ENCODE measurements at regions not wholly inside any gene's neighbourhood (a gene's known extent, or its start where the extent isn't known, plus 50 kb on each side); places are given as distances from the start of the nearest gene placed in this dataset.

DNA sequence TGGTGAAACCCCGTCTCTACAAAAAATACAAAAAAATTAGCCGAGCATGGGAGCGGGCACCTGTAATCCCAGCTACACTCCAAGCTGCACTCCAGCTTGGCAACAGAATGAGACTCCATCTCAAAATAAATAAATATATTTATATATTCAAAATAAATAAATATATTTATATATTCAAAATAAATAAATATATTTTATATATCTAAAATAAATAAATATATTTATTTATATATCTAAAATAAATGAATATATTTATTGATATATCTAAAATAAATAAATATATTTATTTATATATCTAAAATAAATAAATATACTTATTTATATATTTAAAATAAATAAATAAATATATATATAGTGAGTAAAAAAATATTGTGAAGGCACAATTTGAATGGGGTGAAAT, 63.4 kb upstream of the EXOC1L start:
- intact Hi-C loops (cut with DNase I): no loop called here

DNA sequence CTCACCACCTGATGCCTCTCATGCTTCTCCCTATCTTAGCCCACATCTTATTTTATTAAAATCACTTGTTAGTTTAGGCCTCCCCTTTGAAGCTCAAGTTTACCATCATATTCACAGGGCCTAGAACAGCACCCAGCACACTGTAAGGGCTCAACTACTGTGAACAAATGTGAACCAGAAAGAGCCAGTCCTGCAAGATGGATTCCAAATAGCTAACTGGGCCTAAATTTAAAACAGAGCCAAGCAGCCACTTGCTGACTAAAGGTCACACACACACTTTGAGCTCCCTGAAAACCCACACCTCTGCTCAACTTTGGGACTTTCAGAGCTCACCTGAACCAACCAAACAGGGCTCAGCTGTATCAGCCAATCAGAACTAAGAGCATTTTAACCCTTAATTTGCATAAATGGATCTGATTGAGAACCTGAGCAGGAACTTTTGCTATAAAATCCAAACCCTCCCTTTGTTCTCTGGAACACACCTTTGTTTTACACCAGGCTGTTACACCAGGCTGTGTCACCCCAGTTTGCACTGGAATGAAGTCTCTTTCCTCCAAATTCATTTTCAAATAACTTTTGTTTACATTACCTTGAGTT, 62.1 kb upstream of the EXOC1L start:
- H3K4me1 ChIP-seq: no peaks in the 10 kb centered on the region
- H3K27me3 ChIP-seq: no peaks in the 10 kb centered on the region
- no peak overlapping the region for H3K4me3 ChIP-seq
- DNase-seq: no peak
- intact Hi-C loops (cut with DNase I): no loop called here
- H3K9me3 ChIP-seq: no peaks in the 10 kb centered on the region
- H3K27ac ChIP-seq: no peak overlapping the region
- H3K36me3 ChIP-seq: no peaks in the 10 kb centered on the region
- TF ChIP-seq, protein P1, sequence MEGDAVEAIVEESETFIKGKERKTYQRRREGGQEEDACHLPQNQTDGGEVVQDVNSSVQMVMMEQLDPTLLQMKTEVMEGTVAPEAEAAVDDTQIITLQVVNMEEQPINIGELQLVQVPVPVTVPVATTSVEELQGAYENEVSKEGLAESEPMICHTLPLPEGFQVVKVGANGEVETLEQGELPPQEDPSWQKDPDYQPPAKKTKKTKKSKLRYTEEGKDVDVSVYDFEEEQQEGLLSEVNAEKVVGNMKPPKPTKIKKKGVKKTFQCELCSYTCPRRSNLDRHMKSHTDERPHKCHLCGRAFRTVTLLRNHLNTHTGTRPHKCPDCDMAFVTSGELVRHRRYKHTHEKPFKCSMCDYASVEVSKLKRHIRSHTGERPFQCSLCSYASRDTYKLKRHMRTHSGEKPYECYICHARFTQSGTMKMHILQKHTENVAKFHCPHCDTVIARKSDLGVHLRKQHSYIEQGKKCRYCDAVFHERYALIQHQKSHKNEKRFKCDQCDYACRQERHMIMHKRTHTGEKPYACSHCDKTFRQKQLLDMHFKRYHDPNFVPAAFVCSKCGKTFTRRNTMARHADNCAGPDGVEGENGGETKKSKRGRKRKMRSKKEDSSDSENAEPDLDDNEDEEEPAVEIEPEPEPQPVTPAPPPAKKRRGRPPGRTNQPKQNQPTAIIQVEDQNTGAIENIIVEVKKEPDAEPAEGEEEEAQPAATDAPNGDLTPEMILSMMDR (IDR thresholded peaks at IDR 0.05): no peak
- ATAC-seq: no peak

More for the DNA sequence above, 63.4 kb upstream of the EXOC1L start:
- Histone ChIP-seq H3K27me3 (no peaks in the 10 kb centered on the region), H3K4me3 (no peak overlapping the region), H3K36me3 (no peaks in the 10 kb centered on the region), H3K9me3 (no peaks in the 10 kb centered on the region), H3K4me1 (no peaks in the 10 kb centered on the region), H3K27ac (no peak overlapping the region)
- ATAC-seq: no peak
- TF ChIP-seq, protein P1 (IDR thresholded peaks at IDR 0.05): no peak
- no peak for DNase-seq

DNA sequence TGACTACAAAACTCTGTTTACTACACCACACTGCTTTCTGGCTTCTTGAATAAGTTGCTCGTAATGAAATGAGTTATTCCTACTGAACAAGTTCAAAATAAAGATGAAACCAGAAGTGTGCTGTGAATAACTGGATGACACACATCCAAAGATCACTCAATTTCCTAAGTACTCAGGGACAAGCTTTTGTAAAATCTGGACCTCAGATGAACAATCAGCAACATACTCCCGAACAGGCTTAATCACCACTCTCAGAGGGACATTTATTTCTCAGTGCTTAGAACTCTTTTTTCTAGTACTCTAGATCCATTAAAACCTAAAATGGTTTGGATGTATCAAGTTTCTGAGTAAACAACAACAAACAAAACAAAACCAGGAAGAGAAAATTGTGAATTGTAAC, 61.5 kb upstream of the EXOC1L start:
- Histone ChIP-seq H3K27ac (no peak overlapping the region), H3K9me3 (no peaks in the 10 kb centered on the region), H3K4me3 (no peak overlapping the region), H3K36me3 (no peaks in the 10 kb centered on the region), H3K27me3 (no peaks in the 10 kb centered on the region), H3K4me1 (no peaks in the 10 kb centered on the region)
- no peak for ATAC-seq
- intact Hi-C loops (cut with DNase I): no loop called here
- DNase-seq: no peak
- TF ChIP-seq, protein P1 (IDR thresholded peaks at IDR 0.05): no peak

DNA sequence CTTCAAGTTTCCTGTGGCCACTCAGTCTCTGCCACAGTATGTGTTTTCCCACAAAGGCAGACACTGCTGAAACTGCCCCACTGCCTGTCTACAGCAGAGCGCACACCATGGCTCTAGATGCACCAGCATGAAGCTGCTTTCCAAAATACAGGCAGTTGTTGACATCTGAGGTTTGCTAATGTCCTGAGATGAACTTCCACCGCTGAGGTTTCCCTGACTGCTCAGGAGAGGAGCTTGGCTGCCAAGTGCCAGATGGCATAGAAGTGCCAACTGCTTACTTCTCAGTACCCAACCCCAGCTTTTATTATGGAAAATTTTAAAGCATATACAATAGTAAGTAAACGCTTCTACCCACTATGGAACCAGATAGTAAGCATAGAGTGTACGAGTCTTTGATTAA, 61.0 kb upstream of the EXOC1L start:
- H3K4me3 ChIP-seq: no peak overlapping the region
- no peaks in the 10 kb centered on the region for H3K27me3 ChIP-seq
- no peak overlapping the region for H3K27ac ChIP-seq
- no peaks in the 10 kb centered on the region for H3K36me3 ChIP-seq
- TF ChIP-seq, protein P1 (IDR thresholded peaks at IDR 0.05): no peak
- no peaks in the 10 kb centered on the region for H3K9me3 ChIP-seq
- DNase-seq (no peak), ATAC-seq (no peak)
- no peaks in the 10 kb centered on the region for H3K4me1 ChIP-seq
- intact Hi-C loops (cut with DNase I): no loop called here

DNA sequence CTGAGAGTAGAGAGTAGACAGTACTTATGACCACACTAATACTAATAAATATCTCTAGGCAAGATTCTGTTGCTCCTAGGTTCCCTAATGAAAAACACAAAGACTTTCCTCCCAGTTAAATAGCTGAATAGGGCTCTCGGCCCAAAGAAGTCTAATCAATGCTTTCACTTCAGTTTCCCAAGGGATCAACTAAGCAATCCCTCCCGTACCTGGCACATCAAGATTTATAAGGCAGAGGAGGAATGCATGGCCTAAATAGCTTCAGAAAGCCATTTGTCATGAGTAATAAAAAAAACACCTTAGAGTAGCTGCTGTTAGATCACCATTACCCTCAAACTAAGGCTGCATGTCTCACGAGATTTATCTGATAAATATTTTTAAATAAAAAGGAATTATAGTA, 56.8 kb upstream of the EXOC1L start:
- intact Hi-C loops (cut with DNase I): no loop called here
- Histone ChIP-seq H3K9me3 (no peaks in the 10 kb centered on the region), H3K4me1 (no peaks in the 10 kb centered on the region), H3K4me3 (no peak overlapping the region), H3K27ac (no peak overlapping the region), H3K27me3 (no peaks in the 10 kb centered on the region), H3K36me3 (no peaks in the 10 kb centered on the region)
- ATAC-seq (no peak), DNase-seq (no peak)
- TF ChIP-seq, protein P1 (IDR thresholded peaks at IDR 0.05): no peak

DNA sequence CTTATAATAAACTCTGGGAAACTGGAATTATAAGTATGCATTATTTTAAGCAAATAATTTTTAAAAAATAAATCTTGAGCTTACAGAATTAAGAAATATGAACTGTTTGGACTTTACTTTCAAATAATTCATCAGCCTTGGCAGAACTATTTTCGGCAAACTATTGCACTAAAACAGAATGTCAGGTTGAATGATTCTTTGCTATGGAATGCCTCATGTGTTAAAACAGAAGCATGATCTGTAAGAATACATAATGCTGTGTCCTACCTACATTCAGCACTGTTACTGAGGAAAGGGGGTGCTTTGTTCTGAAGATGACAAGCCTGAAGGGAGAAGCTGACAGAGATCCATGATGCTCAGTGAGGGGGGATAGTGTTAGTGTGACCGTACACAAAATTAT, 55.6 kb upstream of the EXOC1L start:
- no peak for ATAC-seq
- no peaks in the 10 kb centered on the region for H3K9me3 ChIP-seq
- H3K4me1 ChIP-seq: no peaks in the 10 kb centered on the region
- DNase-seq: no peak
- intact Hi-C loops (cut with DNase I): no loop called here
- TF ChIP-seq, protein P1 (IDR thresholded peaks at IDR 0.05): no peak
- H3K36me3 ChIP-seq: no peaks in the 10 kb centered on the region
- no peak overlapping the region for H3K27ac ChIP-seq
- no peaks in the 10 kb centered on the region for H3K27me3 ChIP-seq
- H3K4me3 ChIP-seq: no peak overlapping the region
